ENCODE measurements at regions not wholly inside any gene's neighbourhood (a gene's known extent, or its start where the extent isn't known, plus 50 kb on each side); places are given as distances from the start of the nearest gene placed in this dataset.
"Not testable (repeated sequence)": the region's sequence is repeated elsewhere in the genome, so short reads cannot be mapped to it uniquely, and the experiment has no call there.

DNA sequence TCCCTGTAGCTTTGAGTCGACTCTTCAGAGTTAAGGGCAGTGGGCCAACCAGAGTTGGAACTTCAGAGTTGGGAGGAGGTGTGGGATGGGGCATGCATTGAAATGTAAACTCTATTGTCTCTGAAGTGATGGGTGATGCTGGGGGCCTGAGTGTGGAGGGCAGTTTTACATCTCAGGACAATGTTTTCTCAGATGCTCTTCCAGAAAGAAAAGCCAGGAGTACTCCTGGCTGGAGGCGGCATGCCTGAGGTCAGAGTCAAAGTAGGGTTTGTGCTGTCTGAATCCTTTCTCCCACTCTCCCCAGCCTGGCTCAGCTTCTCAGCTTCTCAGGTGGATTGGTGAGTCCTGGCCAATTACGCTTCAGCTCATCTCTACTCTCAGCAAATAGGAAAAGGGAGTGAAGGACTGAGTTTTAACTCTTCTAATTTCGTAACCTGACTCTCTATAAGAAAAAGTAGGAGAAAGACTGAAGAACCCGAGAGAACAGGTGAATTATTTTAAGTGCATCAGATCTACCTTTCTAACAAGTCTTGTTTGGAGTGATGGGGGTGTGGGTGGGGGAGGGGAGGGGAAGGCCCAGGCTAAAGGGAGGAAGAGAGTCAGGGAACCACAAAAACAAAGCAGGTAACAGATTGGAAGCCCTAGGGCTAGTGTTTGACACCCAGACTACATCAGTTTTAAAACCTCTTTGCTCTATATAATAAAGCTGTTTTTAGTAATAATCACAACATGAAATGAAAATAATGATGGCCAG lies 107.5 kb upstream of the PELI1 start:
- no peak for DNase-seq (ENCODE audit: low spot score)

DNA sequence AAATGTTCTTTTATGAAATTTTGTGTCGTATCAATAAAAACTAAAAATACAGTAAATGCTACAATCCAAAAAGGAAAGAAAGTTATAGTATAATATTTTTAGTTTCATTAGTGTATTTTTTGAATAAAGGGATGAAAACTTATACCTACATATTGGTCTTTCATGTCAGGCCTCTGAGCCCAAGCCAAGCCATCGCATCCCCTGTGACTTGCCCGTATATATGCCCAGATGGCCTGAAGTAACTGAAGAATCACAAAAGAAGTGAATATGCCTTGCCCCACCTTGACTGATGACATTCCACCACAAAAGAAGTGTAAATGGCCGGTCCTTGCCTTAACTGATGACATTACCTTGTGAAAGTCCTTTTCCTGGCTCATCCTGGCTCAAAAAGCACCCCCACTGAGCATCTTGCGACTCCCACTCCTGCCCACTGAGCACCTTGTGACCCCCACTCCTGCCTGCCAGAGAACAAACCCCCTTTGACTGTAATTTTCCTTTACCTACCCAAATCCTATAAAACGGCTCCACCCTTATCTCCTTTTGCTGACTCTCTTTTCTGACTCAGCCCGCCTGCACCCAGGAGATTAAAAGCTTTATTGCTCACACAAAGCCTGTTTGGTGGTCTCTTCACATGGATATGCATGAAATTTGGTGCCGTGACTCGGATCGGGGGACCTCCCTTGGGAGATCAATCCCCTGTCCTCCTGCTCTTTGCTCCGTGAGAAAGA lies 108.2 kb upstream of the PELI1 start:
- not testable (repeated sequence) for DNase-seq (ENCODE audit: low spot score)

DNA sequence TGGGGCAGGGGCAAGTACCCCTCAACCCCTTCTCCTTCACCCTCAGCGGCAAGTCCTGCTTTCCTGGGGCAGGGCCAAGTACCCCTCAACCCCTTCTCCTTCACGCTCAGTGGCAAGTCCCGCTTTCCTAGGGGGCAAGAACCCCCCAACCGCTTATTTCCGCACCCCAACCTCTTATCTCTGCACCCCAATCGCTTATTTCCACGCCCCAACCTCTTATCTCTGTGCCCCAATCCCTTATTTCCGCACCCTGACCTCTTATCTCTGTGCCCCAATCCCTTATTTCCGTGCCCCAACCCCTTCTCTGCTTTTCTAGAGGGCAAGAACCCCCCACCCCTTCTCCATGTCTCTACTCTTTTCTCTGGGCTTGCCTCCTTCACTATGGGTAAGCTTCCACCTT lies 109.2 kb upstream of the PELI1 start:
- not testable (repeated sequence) for DNase-seq (ENCODE audit: low spot score)

DNA sequence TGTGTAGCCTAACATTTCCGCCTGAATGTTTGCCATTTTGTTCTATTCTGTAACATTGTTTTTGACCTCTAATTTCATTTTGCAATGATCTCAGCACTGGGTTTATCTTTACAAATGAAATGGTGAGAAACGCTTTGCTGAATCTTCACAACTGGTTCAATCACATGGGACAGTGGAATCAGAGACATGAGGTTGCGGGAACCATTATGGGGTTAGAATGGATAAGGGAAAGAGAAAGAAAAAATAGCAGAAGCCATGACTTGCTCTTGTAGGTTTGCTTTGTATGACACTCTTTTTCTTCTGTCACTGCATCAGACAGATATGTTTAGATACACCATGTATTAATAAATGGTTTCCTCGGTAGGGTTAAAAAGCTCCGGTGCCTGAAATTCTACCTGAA lies 114.3 kb upstream of the PELI1 start:
- DNase-seq (ENCODE audit: low spot score), result no peak

DNA sequence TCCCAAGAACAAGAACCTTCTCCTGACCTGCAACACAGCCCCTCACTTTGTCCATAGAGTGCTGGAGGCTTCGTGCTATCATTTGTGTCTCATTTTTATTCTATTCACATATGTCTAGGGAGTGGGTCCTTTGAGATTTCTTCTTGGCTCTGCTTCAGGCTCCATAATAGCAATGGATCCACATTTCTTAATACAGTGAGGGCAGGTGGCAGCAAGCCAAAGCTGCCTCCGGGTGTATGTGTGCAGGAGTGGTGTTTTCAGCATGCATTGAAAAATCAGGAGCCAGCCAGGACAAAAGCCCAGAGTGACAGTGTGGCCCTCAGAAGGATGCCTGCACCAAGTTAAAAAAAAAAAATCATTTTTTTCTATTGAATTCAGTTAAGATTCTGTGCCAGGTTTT lies 115.1 kb upstream of the PELI1 start:
- DNase-seq (ENCODE audit: low spot score), result no peak

DNA sequence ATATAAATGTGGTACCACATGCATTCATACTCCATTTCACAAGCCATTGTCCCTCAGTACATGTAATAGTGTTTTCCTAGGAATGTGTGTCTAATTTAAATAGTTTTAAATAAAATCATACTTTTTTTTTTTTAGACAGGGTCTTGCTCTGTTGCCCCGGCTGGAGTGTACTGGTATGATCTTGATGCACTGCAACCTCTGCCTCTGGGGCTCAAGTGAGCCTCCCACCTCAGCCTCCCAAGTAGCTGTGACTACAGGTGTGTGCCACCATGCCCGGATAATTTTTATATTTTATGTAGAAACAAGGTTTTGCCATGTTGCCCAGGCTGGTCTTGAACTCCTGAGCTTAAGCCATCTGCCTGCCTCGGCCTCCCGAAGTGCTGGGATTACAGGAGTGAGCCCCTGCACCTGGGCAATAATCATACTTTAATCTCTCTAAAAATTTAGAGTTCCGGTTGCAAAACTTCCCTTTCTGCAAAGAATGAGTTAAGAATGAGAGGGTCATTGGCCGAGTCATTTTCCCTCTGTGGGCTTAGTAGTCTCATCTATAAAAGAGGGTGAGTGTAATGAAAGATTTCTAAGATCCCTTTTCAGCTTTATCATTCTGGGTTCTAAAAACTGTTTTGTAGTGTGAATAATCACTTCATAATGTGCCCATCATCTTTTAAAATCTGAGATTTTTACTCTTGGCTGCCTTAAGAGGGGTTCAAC lies 116.0 kb upstream of the PELI1 start:
- DNase-seq (ENCODE audit: low spot score), result no peak

DNA sequence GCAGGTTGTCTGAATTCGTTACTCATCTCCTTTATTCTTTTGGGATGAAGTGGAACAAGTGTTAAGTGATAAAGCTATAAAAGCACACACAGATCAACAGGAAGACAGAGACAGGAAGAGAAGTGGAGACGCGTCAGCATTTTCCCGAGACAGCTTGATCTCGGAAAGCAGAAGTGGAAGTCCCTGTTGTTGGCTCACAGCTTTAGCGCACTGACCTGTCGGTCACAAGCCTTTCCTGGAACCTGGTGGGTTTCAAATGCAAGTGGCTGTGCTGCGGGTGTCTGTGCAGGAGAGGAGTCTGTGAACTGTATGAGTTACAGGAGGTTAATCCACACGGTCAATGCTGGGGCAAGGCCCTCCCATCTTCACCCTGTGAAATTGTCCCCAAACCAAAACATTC lies 116.6 kb upstream of the PELI1 start:
- peak; percentile 34 for DNase-seq (ENCODE audit: low spot score)

DNA sequence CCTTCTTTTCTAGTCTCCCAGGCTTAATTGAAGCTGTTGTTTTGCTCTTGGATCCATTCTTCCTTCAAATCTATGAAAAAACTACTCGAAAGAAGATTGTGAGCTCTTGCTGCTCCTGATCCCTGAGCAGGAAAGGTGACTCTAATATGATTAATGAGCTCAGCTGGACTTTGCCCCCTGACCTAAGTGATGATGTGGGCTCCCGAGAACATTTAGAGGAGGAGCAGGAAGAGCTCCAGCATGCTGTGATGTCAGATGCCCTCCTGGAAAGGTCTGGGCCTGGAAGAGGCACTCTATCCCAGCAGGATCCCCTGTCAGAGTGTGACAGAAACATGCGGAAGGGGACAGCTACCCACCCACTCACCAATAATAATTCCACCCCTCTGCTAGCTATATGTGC lies 117.9 kb upstream of the PELI1 start:
- DNase-seq (ENCODE audit: low spot score), result no peak

DNA sequence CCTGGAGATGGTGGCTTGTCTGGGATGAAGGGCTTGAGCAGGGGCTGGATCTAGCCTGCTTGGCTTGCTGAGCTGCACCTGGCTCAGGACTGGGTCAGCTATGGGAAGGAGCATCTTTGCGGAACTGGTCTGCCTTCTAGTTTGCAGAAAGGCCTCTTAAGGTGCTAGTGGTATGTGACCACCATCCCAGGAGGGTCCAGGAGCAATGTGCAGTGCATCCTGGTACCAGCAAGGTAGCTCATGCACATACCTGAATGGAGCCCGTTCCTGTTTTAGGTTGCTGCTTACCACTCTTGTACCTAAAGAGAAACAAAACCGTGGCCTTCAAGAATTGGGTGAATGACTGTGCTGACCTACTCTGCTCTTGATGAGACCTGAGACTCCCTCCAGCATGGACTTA lies 118.6 kb upstream of the PELI1 start:
- DNase-seq (ENCODE audit: low spot score), result no peak

DNA sequence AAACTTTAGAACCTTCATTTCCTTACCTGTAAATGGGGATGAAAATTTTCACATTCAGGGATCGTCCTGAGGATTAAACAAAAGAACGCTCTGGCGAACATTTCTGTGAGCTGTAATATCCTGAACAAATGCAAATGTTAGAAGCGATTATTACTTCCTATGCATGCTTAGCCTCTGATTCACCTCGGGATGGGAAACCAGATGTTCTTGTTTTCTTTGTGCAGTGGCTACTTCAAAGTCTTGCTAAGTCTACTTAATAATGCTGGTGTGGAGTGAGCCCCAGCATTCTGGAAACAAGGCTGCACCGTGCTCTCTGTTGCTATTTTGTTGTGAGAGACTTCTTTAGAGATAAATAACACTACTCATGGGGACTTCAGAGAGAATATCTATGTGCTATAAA lies 119.1 kb upstream of the PELI1 start:
- no peak for DNase-seq (ENCODE audit: low spot score)

DNA sequence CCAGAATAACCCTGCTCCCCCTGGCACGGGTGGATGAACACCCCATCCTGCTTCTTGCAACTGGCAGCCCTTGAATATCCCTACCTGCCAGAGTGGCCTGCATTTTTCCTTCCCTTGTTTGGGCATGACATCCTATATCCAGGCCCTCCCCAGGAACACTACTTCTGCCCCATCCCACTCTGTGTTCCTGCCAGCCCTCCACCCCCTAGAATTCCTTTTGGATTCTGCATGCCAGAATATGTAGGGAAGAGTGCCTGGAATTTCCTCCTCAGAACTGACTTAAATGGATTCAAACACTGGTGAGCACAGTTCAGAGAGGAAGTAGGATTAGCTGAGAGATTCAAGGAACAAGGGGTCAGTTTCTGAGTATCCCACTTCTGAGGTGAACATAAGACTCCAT lies 123.5 kb upstream of the PELI1 start:
- no peak for DNase-seq (ENCODE audit: low spot score)

DNA sequence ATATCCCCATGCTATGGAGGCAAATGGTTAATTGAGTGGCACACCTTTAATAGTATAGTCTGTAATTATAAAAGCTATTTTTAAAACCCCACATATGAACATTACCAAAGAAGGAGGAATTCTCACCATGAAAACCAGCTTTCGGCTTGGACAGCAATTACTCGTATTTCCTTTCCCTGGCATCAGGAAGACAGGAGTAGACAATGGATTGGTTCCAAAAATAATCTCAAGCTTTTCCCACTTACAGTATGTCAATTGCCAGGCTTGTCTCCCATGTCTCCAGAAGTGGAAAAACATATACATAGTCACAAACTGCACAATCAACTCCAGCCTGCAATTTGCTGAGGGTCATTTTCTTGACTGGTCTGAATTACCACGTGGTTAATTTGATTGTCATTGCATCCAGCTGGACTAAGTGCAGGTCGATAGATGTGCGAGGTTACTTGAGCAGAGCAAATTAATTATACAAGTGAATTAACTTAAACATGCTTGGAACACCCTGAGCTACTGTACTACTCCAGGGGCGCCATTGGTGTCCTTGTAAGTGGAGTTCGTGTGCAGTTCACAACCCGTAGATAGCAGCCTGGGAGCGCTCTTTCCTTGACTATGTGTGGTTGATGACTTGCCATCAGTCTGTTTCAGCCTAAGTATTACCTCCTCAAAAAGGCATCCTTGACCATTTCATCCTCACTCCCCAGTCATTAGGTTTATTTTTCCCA lies 124.3 kb upstream of the PELI1 start:
- DNase-seq (ENCODE audit: low spot score), result no peak

DNA sequence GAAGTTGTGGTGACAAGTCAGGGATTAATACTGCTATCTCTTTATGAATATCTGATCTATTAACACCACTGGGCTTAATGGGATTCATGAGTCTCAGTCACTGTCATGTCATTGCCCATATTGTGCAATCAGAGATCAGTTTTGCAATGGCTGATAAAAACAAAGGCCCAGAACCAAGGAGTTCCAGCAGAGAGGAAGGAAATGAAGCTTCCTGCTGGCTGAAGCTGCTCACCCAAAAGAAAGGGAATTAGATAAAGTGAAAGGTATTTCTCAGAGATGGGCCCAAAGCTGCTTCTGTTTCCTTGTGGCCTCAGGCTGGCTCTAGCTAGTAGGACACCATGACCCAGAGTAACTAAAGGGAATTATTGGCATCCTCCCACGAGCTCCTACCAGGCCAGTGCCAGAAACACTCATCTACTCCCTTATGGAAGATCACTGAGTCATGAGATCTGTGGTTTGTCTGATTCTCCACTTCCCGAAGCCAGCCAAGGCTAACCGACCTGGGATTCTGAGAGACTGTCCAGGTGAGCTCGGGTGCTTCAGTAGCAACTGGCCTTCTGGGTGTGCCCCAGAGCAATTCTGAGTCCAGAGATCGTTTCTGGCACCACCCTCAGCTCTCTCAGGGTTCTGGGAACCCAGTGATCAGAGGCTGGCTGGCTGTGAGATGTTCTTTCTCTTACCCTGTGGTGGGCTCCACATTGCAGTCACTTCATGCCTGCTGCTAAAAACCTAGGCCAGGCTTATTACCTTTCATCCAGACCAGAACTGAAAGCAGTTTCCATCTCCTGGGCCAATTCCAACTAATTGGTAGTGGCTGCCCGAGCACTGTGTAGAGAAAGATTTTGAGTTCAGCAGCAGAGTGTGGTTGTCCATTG lies 129.5 kb upstream of the PELI1 start:
- DNase-seq (ENCODE audit: low spot score), result no peak

DNA sequence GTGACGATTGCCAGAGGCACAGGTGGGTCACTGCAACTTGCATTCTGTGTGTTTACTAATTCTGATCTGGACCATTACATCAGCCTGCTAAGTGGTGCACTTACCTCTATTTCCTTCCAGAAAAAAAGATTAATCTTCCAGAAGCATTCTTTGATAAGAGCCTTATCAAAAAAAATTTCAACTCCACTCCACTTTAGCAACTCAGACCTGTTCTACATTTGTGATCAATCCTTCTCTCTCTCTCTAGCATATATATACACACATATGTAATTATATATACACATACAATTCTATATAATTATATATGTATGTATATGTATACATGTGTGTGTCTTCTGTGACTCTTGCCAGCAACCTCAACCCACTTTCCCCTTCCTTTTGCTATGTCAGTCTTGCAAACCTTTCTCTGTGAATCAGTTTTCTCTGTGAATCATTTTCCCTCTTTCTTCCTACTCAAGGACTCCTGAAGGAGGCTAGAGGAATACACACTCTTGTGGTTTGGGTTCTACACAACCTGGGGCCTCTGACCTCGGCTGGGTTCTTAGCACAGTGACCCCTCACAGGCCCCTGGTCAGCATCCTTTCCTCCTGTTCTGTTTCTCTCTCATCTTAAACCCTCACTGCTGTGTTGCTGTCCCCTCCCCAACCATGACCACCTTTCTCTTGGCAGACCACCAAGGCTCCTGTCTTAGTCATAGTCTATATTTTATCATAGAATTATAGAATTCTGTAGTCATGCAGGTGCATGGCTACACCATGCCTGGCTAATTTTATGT lies 130.4 kb upstream of the PELI1 start:
- DNase-seq (ENCODE audit: low spot score), result no peak

DNA sequence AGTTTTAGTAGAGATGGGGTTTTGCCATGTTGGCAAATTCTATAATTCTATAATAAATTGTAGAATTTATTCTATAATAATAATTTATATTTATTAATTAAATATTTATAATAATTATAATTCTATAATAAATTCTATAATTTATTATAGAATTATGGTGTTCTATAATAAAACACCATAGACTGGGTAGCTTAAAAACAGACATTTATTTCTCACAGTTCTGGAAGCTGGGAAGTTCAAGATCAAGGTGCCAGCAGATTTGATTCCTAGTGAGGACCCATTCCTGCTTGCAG lies 130.9 kb upstream of the PELI1 start:
- DNase-seq (ENCODE audit: low spot score), result no peak

DNA sequence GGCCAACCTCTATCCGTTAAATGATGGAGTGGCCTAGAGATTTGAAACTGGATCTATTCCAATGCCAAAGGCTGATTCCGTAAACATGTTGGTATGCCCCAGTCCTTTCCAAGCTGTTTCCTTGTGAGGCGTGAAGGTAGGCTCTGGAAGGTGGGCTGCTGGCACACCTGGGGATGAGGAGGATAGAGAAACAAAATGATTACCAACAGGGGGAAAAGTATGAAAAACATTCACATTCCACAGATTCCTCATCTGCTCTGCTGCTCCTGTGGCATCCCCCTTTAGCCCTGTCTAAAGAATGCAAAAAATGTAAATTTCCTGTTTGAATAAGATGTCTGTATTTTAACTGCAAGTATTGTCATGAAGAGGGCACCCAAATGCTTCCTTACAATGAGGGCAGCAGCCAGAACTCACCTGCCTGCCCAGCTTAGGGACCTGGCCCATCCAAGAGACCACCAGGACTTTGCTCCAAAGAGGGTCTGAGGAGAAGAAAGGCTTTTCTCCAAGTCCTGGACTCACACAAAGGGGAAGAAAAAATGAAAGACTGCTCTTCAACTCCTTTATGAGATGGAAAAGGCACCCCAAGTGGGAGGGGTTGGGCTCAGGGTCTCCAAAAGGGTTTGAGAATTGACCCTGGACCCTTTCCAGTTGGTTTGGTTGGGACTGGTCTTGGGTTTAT lies 132.3 kb upstream of the PELI1 start:
- DNase-seq (ENCODE audit: low spot score), result no peak

DNA sequence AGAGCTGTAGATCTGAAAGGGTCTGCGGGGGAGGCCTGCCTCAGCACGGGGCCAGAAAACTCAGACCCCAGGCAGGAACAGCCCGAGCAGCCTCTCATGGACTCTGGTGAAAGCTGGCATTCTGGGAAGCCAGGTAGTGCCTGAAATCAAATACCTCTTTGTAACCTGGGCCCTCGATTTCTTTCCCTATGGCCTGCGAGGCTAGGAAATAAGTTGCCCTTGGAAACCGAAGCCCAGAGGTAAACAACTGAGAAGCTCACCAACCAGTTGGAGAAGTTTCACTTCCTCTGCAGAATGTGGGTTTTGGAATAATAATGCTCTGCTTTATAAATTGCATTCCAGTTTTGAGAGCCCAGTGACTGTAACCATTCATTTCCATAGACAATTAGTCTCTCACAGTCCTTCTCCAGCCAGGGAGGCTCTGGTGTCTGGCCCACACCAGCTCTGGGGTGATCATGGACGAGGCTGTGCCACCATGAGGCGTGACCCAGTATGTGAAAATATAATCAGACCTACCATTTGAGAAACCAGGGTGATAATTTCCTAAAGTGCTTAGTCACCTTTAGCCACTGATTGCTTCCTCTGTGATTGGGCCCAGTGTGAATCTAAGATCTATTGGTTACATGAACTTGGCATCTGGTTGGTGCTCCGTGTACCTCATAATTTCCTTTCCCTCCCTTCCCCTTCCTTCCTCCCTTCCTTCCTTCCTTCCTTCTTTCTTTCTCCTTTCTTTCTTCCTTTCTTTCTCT lies 133.1 kb upstream of the PELI1 start:
- no peak for DNase-seq (ENCODE audit: low spot score)

DNA sequence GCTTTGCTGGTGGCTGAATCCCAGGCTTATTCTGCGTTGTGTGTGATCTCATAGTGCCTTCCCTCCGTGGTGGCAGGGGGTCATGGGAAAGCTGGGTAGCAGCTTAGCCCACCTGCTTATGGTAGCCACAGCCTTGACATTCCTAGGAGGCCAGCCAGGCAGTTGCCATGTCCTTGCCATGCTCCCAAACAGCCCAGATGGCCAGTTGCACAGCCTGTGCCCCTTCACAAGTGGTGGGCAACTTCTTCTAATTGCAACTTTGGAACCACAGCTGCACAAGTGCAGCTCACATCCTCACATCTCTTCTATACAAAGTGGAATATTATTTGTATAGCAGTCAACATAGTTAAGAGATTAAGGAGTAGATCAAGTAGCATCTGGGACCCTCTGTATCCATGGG lies 136.6 kb upstream of the PELI1 start:
- not testable (repeated sequence) for DNase-seq (ENCODE audit: low spot score)

DNA sequence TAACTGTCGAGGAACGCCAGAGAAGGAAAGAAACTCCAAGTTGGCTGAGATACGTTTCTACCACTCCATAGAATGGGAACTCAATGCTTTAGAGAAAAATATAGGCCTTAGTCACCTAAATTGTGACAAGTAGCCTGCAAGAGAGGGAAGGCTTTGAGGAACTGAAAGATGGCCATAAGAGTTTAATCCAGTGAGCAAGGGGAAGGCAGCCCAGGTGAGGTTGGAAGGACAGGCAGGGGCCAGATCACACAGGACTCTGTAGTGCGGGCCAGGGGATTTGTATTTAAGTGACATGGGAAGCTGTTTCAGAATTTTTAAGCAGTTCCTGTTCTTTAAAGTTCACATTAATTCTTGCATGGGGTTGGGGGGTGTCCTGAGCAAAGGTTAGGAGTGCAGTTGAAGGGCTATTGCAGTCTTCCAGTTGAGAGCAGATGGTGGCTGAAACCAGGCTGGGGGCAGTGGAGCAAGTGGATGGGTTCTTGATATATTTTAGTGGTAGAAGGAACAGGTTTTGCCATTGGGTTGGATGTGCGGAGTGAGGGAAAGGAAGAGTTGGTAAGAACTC lies 138.9 kb upstream of the PELI1 start:
- no peak for DNase-seq (ENCODE audit: low spot score)
